Activated T-cell treated with anti-CD3 and anti-CD28 coated beads, Interleukin-2, amount 50 U/mL, for 4 hours (primary cell): ENCODE measurements at regions not wholly inside any gene's neighbourhood (a gene's known extent, or its start where the extent isn't known, plus 50 kb on each side); places are given as distances from the start of the nearest gene placed in this dataset.

Experiments used
- ATAC-seq, 2 donors: fragments of 200-7000 bp; cut with Tn5 transposase; one replicate each; pipeline ENCODE4 v1.10.0; 2021
- DNase-seq: peaks from one replicate; pipeline ENCODE4 v3.0.0-alpha.2; 2020
- H3K27me3 Mint-ChIP-seq: one replicate; pipeline ENCODE4 v1.8.0; 2021; ENCODE audit warnings: low read depth, mixed read lengths
- H3K36me3 Mint-ChIP-seq: one replicate; pipeline ENCODE4 v1.8.0; 2022; ENCODE audit warnings: mixed read lengths; ENCODE audit not compliant: insufficient read depth
- H3K4me1 Mint-ChIP-seq: one replicate; pipeline ENCODE4 v1.8.0; 2021; ENCODE audit warnings: low read depth, mixed read lengths
- H3K4me3 Mint-ChIP-seq: one replicate; pipeline ENCODE4 v1.8.0; 2021; ENCODE audit warnings: mild to moderate bottlenecking, moderate library complexity, mixed read lengths
- H3K9me3 Mint-ChIP-seq: one replicate; pipeline ENCODE4 v1.8.0; 2021; ENCODE audit warnings: mixed read lengths

DNA sequence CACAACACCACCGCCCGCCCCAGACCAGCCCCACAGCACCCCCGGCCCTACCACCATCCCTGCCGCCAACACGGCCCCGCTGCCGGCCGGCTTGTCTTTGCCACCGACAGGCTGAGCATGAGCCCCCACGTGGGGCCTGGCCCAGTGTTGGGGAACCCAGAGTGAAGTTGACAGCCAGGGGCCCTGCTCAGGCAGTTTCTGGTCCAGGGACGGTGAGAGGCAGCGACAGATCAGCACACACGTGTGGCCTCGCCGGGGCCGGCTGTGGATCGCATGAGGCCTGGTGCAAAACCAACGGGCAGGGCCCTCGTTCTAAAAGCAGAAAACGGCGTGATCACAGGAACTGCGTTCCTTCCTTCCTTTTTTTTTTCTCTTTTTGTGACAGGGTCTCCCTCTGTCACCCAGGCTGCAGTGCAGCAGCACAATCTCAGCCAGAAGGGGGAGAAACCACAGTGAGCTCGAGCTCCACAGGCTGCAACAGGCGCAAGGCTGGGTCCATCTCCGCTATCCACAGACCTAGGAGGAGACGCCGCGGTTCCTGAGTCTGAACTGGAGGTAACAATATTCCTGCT lies 50.5 kb upstream of the FBRSL1 start:
- H3K4me1 Mint-ChIP-seq: peaks cover 57% of the 10 kb centered on the region
- no peaks in the 10 kb centered on the region for H3K36me3 Mint-ChIP-seq
- no peaks in the 10 kb centered on the region for H3K9me3 Mint-ChIP-seq
- H3K27me3 Mint-ChIP-seq: peaks cover 7% of the 10 kb centered on the region
- DNase-seq (no peak), ATAC-seq (peak; percentile 28 to 31)
- no peak overlapping the region for H3K4me3 Mint-ChIP-seq

DNA sequence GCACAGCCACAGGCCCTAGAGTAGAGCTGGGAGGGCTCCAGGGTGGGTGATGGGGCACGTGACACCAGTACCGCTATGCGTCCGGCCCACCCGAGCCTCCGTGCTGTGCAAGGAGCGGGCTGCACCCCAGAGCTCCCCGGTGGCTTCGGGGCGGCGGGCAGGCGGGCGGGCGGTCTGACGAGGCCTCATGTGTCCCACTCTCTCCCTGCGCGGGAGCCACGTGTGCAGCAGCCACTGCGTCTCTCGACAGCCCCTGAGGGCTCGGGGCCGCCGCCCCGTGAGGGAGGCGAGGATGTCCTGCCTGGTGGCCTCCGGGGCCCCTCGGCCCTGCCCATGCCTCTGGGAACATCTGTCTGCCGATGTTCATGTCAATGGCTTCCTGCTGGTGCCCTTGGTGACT lies 51.2 kb upstream of the FBRSL1 start:
- H3K27me3 Mint-ChIP-seq: peaks cover 8% of the 10 kb centered on the region

DNA sequence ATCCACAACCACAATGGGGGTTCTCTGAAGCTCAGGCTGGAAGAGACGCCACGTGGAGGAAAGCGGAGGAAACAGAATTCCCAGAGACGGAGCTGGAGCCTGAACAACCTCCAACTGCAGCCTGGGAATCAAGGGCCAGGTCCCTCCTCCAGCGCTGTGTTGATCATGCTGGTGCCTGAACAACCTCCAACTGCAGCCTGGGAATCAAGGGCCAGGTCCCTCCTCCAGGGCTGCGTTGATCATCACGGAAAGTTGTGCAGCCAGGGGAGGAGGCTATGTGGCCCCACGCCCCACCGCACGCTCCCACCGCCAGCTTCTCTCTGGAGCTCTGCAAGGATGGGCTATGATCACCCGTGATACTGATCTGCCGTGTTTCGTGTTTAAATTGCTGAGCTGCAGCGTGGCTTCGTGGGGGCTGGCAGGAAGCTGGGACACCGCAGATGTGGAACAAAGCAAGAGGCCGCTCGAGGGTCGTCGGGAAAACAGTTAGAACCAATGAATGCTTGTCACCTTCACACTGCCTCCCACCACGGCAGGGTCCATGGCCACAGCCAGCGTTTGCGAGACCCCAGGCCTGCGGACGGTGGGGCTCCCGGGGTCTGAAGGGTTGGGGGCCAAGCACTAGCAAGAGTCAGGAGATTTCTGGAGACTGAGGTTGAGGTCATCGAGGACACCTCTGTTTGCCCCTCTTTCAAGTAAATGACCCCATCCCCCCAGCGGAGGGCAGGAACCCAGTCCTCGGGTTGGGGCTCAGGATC lies 51.8 kb upstream of the FBRSL1 start:
- Mint-ChIP-seq H3K4me1 (peaks cover 49% of the 10 kb centered on the region), H3K27me3 (peaks cover 8% of the 10 kb centered on the region), H3K4me3 (peak overlapping the region; percentile 45), H3K36me3 (no peaks in the 10 kb centered on the region), H3K9me3 (no peaks in the 10 kb centered on the region)
- DNase-seq (no peak), ATAC-seq (peak; percentile 34 to 58)

More for the DNA sequence above, 51.2 kb upstream of the FBRSL1 start:
- Mint-ChIP-seq H3K9me3 (no peaks in the 10 kb centered on the region), H3K36me3 (no peaks in the 10 kb centered on the region), H3K4me3 (no peak overlapping the region), H3K4me1 (peaks cover 52% of the 10 kb centered on the region)
- DNase-seq (no peak), ATAC-seq (no peak)

DNA sequence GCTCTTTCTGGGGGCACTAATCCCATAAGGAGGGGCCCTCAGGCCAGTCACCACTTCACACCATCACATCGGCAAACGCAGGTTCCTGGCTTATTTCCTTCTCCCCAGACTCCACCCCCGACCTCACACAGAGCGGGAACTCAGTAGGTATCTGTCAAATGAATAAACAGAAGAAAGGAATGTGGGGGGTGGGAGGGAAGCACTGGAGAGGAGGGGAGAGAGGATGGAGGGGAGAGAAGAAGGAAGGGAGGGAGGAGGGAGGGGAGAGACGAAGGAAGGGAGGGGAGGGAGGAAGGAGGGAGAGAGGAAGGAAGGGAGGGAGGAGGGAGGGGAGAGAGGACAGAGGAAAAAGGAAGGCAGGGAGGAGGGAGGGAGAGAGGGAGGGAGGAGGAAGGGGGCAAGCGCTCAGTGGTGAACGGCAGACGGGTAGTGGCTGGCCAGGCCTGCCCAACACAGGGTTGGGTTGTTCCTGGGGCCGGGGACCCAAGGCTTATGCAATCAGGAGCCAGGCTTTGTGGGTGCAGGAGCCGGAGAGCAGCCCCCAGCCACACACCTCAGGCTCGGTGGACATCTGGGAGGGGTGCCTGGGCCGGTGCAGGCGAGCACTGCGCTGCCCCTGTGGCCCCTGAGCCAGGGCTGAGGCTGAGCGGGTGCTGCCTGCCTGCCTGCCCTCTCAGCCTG lies 52.6 kb upstream of the FBRSL1 start:
- DNase-seq (no peak), ATAC-seq (peak; percentile 22 to 32)
- H3K27me3 Mint-ChIP-seq: peaks cover 8% of the 10 kb centered on the region
- no peaks in the 10 kb centered on the region for H3K9me3 Mint-ChIP-seq
- no peaks in the 10 kb centered on the region for H3K36me3 Mint-ChIP-seq
- H3K4me1 Mint-ChIP-seq: peaks cover 46% of the 10 kb centered on the region
- H3K4me3 Mint-ChIP-seq: peak overlapping the region; percentile 26

DNA sequence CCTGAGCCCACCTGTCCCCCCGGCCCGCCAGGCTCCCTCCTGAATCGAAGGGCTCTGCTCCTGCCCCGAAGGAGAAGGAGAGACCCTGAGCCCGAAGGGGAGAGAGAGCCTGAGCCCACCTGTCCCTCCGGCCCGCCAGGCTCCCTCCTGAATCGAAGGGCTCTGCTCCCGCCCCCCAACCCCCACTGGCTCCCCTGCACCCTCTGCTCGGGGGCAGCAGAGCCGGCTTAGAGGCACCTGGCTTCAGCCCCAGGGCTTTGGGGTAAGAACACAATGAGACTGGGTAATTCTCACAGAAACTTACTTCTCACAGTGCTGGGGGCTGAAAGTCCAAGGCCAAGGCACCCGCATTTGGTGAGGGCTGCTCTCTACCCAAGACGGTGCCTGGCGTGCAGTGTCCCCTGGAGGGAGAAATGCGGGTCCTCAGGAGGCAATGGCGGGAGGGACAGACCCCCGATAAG lies 53.1 kb upstream of the FBRSL1 start:
- ATAC-seq (no peak), DNase-seq (no peak)
- no peaks in the 10 kb centered on the region for H3K9me3 Mint-ChIP-seq
- H3K27me3 Mint-ChIP-seq: peaks cover 8% of the 10 kb centered on the region
- peak overlapping the region; percentile 26 for H3K4me3 Mint-ChIP-seq
- no peaks in the 10 kb centered on the region for H3K36me3 Mint-ChIP-seq
- H3K4me1 Mint-ChIP-seq: peaks cover 43% of the 10 kb centered on the region

DNA sequence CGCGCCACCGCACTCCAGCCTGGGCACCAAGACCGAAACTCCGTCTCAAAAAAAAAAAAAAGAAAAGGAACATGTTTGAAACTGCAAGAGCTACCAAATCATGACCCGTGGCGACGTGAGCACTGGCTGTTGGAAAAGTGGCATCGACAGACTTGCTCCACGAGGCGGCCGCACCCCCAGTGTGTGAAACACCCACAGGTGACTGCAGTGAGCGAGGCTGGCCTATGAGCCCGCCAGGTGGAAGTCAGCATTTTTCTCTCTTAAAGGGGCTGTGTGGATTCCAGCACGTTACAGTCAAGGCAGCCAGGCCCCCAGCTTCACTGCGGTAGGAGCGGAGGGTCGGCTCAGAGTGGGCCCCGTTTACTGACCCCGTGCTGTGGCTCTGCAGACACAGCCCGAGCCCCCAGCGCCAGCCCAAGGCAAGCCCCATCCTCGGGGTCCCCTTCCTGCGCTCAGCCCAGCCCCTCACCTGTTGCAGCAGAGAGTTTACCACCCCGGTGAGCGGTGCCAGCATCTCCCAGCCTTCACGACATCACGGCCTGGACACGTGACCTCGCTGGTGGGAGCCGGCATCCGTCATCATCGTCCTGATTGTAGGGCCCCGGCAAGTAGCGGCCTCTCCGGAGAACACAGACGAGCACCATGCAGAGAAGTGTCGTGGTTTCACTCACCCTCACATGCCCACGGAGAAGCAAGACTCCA lies 54.3 kb upstream of the FBRSL1 start:
- Mint-ChIP-seq H3K9me3 (no peaks in the 10 kb centered on the region), H3K27me3 (peaks cover 8% of the 10 kb centered on the region), H3K4me3 (no peak overlapping the region), H3K36me3 (no peaks in the 10 kb centered on the region), H3K4me1 (peaks cover 46% of the 10 kb centered on the region)
- DNase-seq: no peak
- ATAC-seq: no peak

DNA sequence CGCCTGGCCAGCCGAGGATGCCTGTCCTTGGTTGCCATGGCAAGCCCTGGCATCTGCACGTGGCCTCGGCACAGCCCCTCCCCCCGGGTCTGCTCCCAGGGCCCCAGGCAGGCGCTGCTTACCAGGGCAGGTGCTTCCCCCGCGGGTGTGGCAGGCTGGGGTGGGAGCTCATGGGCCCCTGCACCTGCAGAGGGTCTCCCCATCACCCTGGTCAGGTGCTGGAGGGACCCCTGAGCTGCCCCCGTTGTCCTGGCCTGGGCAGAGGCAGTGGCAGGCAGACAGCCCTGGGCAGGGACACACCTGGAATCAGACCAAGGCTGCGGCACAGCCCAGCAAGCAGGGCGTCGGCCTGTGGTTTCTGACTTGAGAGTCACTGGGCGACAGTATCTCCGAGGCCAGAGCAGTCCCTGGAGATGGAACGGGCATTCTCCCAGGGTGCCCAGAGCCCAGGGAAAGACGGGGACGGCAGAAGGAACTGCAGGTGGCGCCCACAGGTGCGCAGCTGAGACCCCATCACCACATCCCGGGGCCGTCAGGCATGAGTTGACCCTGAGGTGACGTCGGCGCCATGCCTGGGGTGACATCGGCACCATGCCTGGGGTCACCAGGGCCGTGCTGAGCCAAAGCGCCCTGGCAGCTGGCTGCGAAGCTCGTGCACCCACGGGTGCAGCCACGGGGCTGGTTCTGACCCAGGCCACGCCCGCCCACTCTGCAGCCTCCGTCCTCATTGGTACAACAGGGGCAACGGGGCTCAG lies 56.1 kb upstream of the FBRSL1 start:
- Mint-ChIP-seq H3K4me1 (peaks cover 48% of the 10 kb centered on the region), H3K36me3 (no peaks in the 10 kb centered on the region), H3K9me3 (no peaks in the 10 kb centered on the region), H3K4me3 (no peak overlapping the region), H3K27me3 (peaks cover 8% of the 10 kb centered on the region)
- ATAC-seq: no peak
- no peak for DNase-seq

DNA sequence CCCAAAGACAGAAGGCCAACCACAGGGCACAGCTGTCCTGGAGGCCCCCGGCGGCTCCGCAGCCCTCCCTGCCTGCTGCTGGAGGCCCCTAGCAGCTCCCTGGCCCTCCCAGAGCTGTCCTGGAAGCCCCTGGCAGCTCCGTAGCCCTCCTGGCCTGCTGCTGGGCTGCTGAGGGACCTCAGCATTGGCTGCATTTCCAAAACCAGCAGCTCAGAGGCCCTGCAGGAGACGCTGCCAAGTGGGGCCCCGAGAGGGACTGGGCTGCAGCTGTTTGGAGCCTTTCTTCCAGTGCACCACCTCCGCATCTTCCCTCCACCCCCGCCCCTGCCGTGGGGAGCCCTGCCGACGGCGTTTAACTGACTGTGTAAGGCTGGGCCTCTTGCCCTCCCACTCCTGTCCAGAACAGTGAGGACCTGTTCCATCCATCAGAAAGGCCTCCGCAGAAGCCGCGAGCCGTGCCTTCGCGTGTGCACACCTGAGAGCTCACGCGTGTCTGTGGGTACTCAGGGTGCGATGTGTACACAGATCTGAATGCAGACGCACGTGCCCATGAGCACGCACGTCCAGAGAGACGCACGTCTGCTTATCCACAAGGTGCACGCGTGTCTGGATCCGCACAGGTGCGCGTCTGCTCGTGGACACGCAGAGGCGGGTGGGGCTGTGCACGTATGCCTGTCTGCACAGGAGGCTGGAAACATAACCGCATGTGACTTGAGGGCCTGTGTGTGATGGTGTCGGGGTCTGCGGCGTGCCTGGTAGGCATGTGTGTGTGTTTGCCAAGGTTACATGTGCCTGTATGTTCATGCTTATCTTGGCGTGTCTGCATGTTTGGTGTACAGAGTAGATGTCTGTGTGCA lies 57.0 kb upstream of the FBRSL1 start:
- ATAC-seq (no peak), DNase-seq (no peak)
- Mint-ChIP-seq H3K4me3 (no peak overlapping the region), H3K36me3 (no peaks in the 10 kb centered on the region), H3K4me1 (peaks cover 43% of the 10 kb centered on the region), H3K9me3 (no peaks in the 10 kb centered on the region), H3K27me3 (peaks cover 8% of the 10 kb centered on the region)

DNA sequence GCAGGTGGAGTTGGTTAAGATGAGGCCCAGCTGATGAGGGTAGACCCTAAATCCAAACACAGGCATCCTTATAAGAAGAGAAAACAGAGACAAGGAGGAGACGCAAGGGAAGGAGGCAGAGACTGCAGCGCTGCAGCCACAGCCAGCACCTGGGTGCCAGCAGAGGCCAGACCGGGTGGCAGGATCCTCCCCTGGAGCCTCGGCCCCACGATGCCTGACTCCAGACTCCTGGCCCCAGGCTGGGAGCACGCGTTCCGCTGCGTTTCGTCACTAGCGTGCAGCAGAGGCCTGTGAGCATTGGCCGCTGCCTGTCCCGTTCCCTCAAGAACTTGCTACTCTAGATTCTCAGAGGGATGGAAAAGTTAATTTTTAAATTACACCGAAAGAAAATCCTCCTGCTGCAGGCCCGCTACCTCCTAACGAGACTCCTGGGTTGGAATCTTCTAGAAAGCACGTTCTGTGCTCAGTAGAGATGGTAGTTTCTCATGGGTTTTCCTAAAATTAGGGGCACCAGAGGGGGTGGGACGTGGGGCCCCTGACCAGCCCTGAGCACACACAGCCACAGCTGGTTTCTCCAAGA lies 57.7 kb upstream of the FBRSL1 start:
- Mint-ChIP-seq H3K27me3 (peaks cover 8% of the 10 kb centered on the region), H3K36me3 (no peaks in the 10 kb centered on the region), H3K4me3 (no peak overlapping the region), H3K9me3 (no peaks in the 10 kb centered on the region), H3K4me1 (peaks cover 41% of the 10 kb centered on the region)
- DNase-seq (no peak), ATAC-seq (no peak)

DNA sequence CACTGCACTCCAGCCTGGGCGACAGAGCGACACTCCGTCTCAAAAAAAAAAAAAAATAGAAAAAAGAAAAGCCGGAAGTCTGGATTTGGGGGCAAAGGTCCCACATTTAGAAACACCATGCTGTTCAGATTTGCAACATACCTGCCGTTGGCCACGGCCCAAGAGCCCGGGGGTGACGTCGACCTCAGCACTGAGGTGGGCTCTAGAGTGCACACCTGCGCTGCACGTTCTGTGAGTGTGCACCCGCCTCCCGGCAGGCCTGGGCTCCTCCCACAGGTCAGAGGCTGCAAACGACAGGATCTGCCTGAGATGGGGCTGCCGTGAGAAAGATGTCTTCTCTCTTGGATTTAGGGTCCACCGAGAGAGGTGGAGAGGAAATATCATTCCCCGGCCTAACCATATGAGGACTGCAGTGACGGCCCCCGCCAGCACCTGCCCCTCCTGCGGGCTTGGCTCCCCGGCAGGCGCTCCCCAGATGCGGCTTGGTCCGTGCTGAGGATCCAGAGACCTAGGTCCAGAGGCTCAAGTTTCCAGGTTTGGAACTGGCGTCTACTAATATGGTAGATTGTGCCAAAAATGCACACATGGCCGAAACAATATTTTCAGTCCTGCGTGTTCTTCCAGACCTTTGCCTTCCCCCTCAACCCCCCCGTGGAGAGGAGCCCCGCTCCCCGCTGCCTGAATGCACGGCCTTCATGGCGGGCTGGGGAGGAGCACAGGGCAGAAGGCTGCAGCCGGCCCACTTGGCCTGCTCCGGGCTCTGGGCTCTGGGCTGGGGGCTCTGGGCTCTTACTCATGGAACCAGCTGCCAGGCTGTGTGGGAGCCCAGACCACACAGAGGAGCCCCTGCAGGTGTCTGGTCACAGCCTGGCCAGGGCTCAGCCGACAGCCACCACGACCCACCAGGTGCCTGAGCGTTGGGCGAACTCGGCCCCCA lies 58.8 kb upstream of the FBRSL1 start:
- Mint-ChIP-seq H3K4me1 (peaks cover 33% of the 10 kb centered on the region), H3K36me3 (no peaks in the 10 kb centered on the region), H3K27me3 (peaks cover 8% of the 10 kb centered on the region), H3K4me3 (no peak overlapping the region), H3K9me3 (no peaks in the 10 kb centered on the region)
- DNase-seq (no peak), ATAC-seq (no peak)

DNA sequence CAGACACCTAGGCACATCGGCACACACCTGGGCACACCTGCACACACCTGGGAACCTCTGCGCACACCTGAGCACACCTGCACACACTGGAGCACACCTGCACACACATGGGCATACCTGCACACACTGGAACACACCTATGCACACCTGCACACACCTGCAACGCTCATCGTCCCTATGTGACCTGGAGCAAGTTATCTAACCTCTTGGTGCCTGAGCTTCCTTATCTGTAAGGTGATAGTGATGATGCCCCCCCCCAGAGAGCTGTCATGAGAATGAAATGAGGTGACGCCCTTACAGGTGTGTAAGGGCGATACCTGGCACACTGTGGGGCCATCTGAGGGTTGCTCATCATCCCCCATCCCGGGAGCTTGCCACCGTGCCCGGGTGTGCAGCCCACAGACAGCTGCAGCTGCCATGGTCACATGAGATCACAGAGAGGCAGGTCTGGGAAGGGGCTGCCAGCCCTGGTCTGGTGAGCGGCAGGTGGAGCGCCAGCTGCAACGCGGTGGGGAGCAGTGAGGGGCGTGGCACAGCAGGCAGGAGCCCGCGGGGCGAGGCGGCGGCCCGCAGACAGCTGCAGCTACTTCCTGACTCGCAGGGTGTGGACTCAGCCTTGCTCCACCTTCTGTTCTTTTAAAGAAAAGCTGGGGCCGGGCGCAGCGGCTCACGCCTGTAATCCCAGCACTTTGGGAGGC lies 59.9 kb upstream of the FBRSL1 start:
- H3K9me3 Mint-ChIP-seq: no peaks in the 10 kb centered on the region
- H3K4me1 Mint-ChIP-seq: peaks cover 30% of the 10 kb centered on the region
- peaks cover 8% of the 10 kb centered on the region for H3K27me3 Mint-ChIP-seq
- ATAC-seq: peak; percentile 89 to 90
- DNase-seq: peak; percentile 50
- peak overlapping the region; percentile 37 for H3K4me3 Mint-ChIP-seq
- H3K36me3 Mint-ChIP-seq: no peaks in the 10 kb centered on the region

DNA sequence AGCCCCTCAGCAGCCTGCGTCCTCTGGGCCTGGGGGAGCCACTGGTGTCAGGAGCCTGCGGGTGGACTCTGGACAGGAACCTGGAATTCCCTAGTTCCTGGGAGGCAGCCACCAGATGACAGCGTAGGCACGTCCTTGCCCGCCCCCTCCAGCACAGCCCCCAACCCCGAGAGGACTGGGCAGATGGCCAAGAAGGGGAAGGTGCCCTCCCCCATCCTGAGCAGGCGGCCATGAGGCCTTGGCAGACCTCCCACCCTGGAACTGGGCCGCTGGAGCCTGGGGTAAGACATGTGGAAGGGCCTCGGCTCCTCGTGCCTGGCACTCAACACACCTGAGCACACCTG lies 60.4 kb upstream of the FBRSL1 start:
- H3K4me3 Mint-ChIP-seq: no peak overlapping the region
- ATAC-seq (no peak), DNase-seq (no peak)
- H3K4me1 Mint-ChIP-seq: peaks cover 25% of the 10 kb centered on the region
- H3K27me3 Mint-ChIP-seq: peaks cover 3% of the 10 kb centered on the region
- peaks cover 3% of the 10 kb centered on the region for H3K9me3 Mint-ChIP-seq
- peaks cover 2% of the 10 kb centered on the region for H3K36me3 Mint-ChIP-seq
